ENCODE measurements at regions not wholly inside any gene's neighbourhood (a gene's known extent, or its start where the extent isn't known, plus 50 kb on each side); places are given as distances from the start of the nearest gene placed in this dataset.

- H3K9me3 ChIP-seq (ENCODE audit: control insufficient read depth, insufficient read depth, low read depth, low read length): no peaks in the 10 kb centered on the region
- no peaks in the 10 kb centered on the region for H3K4me1 ChIP-seq (ENCODE audit: control insufficient read depth, insufficient read depth, low read length)
- no peaks in the 10 kb centered on the region for H3K36me3 ChIP-seq (ENCODE audit: control insufficient read depth in 2 of 2, insufficient read depth in 1 of 2, low read length in 2 of 2)
- ChIA-PET CTCF (no interaction called here), POLR2A (no interaction called here)
- TF ChIP-seq ZNF37A (tag by site-specific recombination; IDR thresholded peaks at IDR 0.05) (no peak), ZBTB8A (tag by site-specific recombination; IDR thresholded peaks at IDR 0.05) (no peak), ZNF837 (tag by site-specific recombination; IDR thresholded peaks at IDR 0.05) (no peak), MEIS1 (CRISPR knock-in tag; IDR thresholded peaks at IDR 0.05; ENCODE audit: borderline replicate concordance) (no peak), ZNF692 (tag by site-specific recombination; IDR thresholded peaks at IDR 0.05) (no peak), ELK4 (IDR thresholded peaks at IDR 0.05; ENCODE audit: borderline replicate concordance, low read depth, low read length) (no peak)
- H3K4me3 ChIP-seq (ENCODE audit: low read depth, low read length): no peak overlapping the region
- H3K27ac ChIP-seq (ENCODE audit: extremely low read depth, low read depth, low read length): no peak overlapping the region
Observed at GRCh38 chr2:16009560-16009959, 69.2 kb downstream of the MYCN start.

GRCh38 chr2:16008856-16009255 lies 68.5 kb downstream of the MYCN start:
- CTCF ChIA-PET: no interaction called here
- no peak overlapping the region for H3K27ac ChIP-seq (ENCODE audit: extremely low read depth, low read depth, low read length)
- POLR2A ChIA-PET: no interaction called here
- H3K4me3 ChIP-seq (ENCODE audit: low read depth, low read length): no peak overlapping the region
- H3K9me3 ChIP-seq (ENCODE audit: control insufficient read depth, insufficient read depth, low read depth, low read length): no peaks in the 10 kb centered on the region
- TF ChIP-seq WT1 (tag by site-specific recombination; IDR thresholded peaks at IDR 0.05) (no peak), ZNF624 (tag by site-specific recombination; IDR thresholded peaks at IDR 0.05) (no peak), ZNF335 (tag by site-specific recombination; conservative IDR thresholded peaks at IDR 0.05) (no peak), ZNF26 (tag by site-specific recombination; IDR thresholded peaks at IDR 0.05) (no peak), ZNF157 (tag by site-specific recombination; IDR thresholded peaks at IDR 0.05) (no peak), ZNF202 (tag by site-specific recombination; IDR thresholded peaks at IDR 0.05; ENCODE audit: borderline replicate concordance) (no peak), ZNF266 (tag by site-specific recombination; IDR thresholded peaks at IDR 0.05; ENCODE audit: low read depth) (no peak), ZNF311 (tag by site-specific recombination; IDR thresholded peaks at IDR 0.05; ENCODE audit: borderline replicate concordance) (no peak), PBX3 (CRISPR knock-in tag; IDR thresholded peaks at IDR 0.05) (no peak), ZNF394 (tag by site-specific recombination; IDR thresholded peaks at IDR 0.05; ENCODE audit: borderline replicate concordance) (no peak)
- no peaks in the 10 kb centered on the region for H3K4me1 ChIP-seq (ENCODE audit: control insufficient read depth, insufficient read depth, low read length)
- no peaks in the 10 kb centered on the region for H3K36me3 ChIP-seq (ENCODE audit: control insufficient read depth in 2 of 2, insufficient read depth in 1 of 2, low read length in 2 of 2)

GRCh38 chr2:16008331-16008850 lies 68.0 kb downstream of the MYCN start:
- ChIA-PET CTCF (interaction anchor here (0.6 kb wide), 1 partner anchor 38 kb away, joined by 3 read pairs; no protein-coding TSS in a partner anchor), POLR2A (no interaction called here)
- H3K4me1 ChIP-seq (ENCODE audit: control insufficient read depth, insufficient read depth, low read length): no peaks in the 10 kb centered on the region
- H3K9me3 ChIP-seq (ENCODE audit: control insufficient read depth, insufficient read depth, low read depth, low read length): no peaks in the 10 kb centered on the region
- H3K4me3 ChIP-seq (ENCODE audit: low read depth, low read length): no peak overlapping the region
- H3K36me3 ChIP-seq (ENCODE audit: control insufficient read depth in 2 of 2, insufficient read depth in 1 of 2, low read length in 2 of 2): no peaks in the 10 kb centered on the region
- no peak overlapping the region for H3K27ac ChIP-seq (ENCODE audit: extremely low read depth, low read depth, low read length)
- TF ChIP-seq ZNF354C (tag by site-specific recombination; IDR thresholded peaks at IDR 0.05; ENCODE audit: borderline replicate concordance, low read depth) (no peak), PBX3 (CRISPR knock-in tag; IDR thresholded peaks at IDR 0.05) (no peak), ZNF174 (tag by site-specific recombination; IDR thresholded peaks at IDR 0.05) (no peak), ZNF624 (tag by site-specific recombination; IDR thresholded peaks at IDR 0.05) (no peak), HOXC10 (CRISPR knock-in tag; IDR thresholded peaks at IDR 0.05) (no peak), ZBTB10 (tag by site-specific recombination; IDR thresholded peaks at IDR 0.05) (no peak), ATF2 (tag by site-specific recombination; IDR thresholded peaks at IDR 0.05; ENCODE audit: low read depth) (no peak)
